Esophagus squamous epithelium (tissue), 5 donors: ENCODE measurements at regions not wholly inside any gene's neighbourhood (a gene's known extent, or its start where the extent isn't known, plus 50 kb on each side); places are given as distances from the start of the nearest gene placed in this dataset.

Source experiments
- DNase-seq: peaks from one replicate; lab custom pipeline; 2025; lab: John Stamatoyannopoulos, UW
- H3K27ac ChIP-seq, 4 donors: fragments of 200-600 bp; sonication (generic); one replicate each; pipeline ENCODE4 v1.5.1; 2016 to 2019; ENCODE audit warnings: mild to moderate bottlenecking in 1 of 4
- H3K27me3 ChIP-seq, 4 donors: fragments of 200-600 bp; sonication (generic); 1 replicate in 3 of 4; 2 replicates in 1 of 4; pipeline versions ENCODE4 v1.5.1 to v1.6.0; 2017 to 2021; ENCODE audit warnings: antibody characterized with exemption in 1 of 4
- H3K36me3 ChIP-seq, 3 donors: fragments of 200-600 bp; sonication (generic); one replicate each; pipeline ENCODE4 v1.5.1; 2016 to 2019
- H3K4me1 ChIP-seq, 3 donors: fragments of 200-600 bp; sonication (generic); one replicate each; pipeline ENCODE4 v1.5.1; 2017 to 2019
- H3K4me3 ChIP-seq, 4 donors: fragments of 200-600 bp; sonication (generic); 1 replicate in 3 of 4; 2 replicates in 1 of 4; pipeline ENCODE4 v1.5.1; 2016 to 2019; ENCODE audit warnings: mild to moderate bottlenecking in 2 of 4, moderate library complexity in 1 of 4
- H3K9me3 ChIP-seq, 3 donors: fragments of 200-600 bp; sonication (generic); one replicate each; pipeline ENCODE4 v1.5.1; 2016 to 2019
- CTCF ChIP-seq, 6 experiments: fragments of 450-650 bp in 4 of 6; fragments of 200-600 bp in 2 of 6; sonication (generic) in 2 of 6; IDR thresholded peaks; one replicate each; pipeline ENCODE4 v1.5.1; 2016 to 2019; ENCODE audit warnings: antibody characterized with exemption in 6 of 6, mild to moderate bottlenecking in 4 of 6, moderate library complexity in 4 of 6
- POLR2A ChIP-seq, 4 donors: fragments of 450-650 bp; IDR thresholded peaks; one replicate each; pipeline ENCODE4 v1.6.1; 2017; ENCODE audit warnings: antibody characterized with exemption in 4 of 4, mild to moderate bottlenecking in 4 of 4, moderate library complexity in 3 of 4
- WGBS, 2 donors: methylation state at CpG; one replicate each; pipeline ENCODE4 v1.1.5; 2018; 5-methylcytosine and 5-hydroxymethylcytosine counted together
- intact Hi-C: fragments of 100-400 bp; cut with DNase I; formaldehyde crosslinking; loops from one replicate; pipeline ENCODE4 v1.15.0; 2022
- small RNA-seq, 4 donors: library from RNA; depleted of rRNA; stranded (forward); fragments of <200 nt; gene quantifications; one replicate each; pipeline ENCODE3, GENCODE V24; 2016
- donor health status: DM: yes; HTN: yes; CAD: no.

DNA sequence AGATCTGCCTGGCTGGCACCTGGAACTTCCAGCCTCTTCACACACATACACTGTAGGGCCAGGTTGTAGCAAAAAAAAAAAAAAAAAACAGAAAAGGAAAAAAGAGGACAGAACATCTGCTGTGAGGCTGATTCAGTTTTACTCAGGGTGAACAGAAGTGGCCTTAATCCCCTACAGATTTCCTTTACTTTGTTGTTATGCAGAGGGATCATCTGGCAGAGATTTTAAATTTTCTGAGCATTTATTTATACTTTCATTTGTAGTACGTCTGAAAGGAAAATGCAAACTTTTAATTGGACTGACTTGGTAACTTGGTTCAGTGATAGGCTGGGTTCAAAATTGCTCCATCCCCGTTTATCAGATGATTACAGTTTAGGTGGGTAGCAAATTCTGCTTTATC is 50.8 kb upstream of the PRICKLE1 start:
- TF ChIP-seq CTCF (IDR thresholded peaks at IDR 0.05), result no peak
- TF ChIP-seq POLR2A (IDR thresholded peaks at IDR 0.05), result no peak
- no peak overlapping the region for H3K4me3 ChIP-seq
- H3K27ac ChIP-seq, result no peak overlapping the region
- H3K9me3 ChIP-seq, result no peaks in the 10 kb centered on the region
- 61 to 69% methylated on average over 2 of the region's 2 CpGs for WGBS, 2 donors
- DNase-seq, result no peak
- no peaks in the 10 kb centered on the region for H3K4me1 ChIP-seq
- H3K36me3 ChIP-seq, result no peaks in the 10 kb centered on the region
- H3K27me3 ChIP-seq, result no peaks in the 10 kb centered on the region
- intact Hi-C loops, result no loop called here

DNA sequence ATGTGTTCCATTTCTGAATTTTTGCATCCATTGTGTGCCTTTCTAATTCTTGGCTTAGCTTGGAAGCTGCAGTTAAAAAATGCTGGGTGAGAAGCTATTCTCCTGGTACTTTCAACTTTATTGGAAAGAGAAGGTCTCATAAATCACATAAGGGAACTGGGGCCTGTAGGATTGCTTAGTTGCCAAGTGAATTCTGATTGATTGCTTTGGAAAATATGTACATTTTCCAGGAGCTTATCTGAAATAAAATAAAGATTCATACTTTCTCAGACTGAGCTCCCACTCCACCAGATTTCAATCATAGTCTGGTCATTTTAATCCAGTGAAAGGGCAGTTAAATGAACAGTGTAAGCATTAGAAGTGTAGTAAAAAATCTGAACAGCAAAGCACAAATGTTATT is 50.0 kb upstream of the PRICKLE1 start:
- Histone ChIP-seq H3K4me3 (no peak overlapping the region), H3K9me3 (no peaks in the 10 kb centered on the region), H3K27me3 (no peaks in the 10 kb centered on the region), H3K36me3 (no peaks in the 10 kb centered on the region), H3K27ac (no peak overlapping the region), H3K4me1 (no peaks in the 10 kb centered on the region)
- no peak for TF ChIP-seq CTCF (IDR thresholded peaks at IDR 0.05)
- no peak for TF ChIP-seq POLR2A (IDR thresholded peaks at IDR 0.05)
- intact Hi-C loops, result no loop called here
- DNase-seq, result no peak

Small RNA genes in the stretch of these regions (small RNA-seq; reads per million reads assigned to genes)
- gene MRPS36P5 (0 reads per million in 4 donors), gene RPS27P21 (0 reads per million in 4 donors)
